IPS DF 4.7 (cell line): ENCODE measurements at regions not wholly inside any gene's neighbourhood (a gene's known extent, or its start where the extent isn't known, plus 50 kb on each side); places are given as distances from the start of the nearest gene placed in this dataset.
A peak's percentile ranks its signal among the peaks of the same experiment; 100 is the strongest.

Experiments
- DNase-seq: peaks from one replicate; pipeline ENCODE4 v3.0.0-alpha.2; 2013; ENCODE audit warnings: low spot score; ENCODE audit errors: extremely low read depth

DNA sequence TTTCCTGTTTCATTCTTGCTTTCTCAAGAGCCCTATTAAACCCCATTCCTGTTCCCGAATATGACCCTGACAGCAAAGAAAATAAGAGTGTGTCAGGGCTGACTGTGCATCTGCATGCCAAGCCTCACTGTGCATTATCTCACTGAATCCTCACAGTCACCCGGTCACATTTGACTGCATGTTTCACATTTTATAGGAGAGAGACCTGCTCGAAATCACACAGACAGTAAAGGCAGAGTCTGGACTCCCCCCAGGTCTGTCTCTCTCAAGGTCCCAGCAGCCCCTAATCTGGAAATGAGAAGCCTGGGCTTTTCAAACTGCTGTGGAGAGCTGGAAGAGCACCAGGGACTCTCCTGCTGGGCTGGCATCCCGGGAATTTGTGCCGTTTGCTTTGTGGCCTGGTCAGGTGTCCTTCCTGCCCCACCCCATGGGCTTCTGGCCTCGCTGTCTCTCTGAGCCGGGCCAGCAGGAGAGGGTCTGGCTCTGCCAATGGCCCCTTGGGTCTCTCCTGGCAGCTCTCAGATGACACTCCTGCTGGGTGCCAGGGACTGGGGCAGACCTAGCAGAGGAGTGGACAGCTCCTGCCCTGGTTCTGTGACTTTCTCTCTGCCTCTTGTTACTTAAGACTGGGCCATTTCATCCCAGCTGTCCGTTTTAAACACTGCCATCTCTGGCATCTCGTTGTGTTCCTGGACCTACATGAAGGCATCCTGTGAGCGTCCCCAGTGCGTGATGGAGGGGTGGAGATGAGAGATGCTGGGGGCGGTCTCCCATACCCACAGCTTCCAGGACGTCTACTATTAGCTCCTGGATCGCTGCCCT, 173.6 kb downstream of the ARHGAP12 start:
- peak; percentile 46 for DNase-seq

DNA sequence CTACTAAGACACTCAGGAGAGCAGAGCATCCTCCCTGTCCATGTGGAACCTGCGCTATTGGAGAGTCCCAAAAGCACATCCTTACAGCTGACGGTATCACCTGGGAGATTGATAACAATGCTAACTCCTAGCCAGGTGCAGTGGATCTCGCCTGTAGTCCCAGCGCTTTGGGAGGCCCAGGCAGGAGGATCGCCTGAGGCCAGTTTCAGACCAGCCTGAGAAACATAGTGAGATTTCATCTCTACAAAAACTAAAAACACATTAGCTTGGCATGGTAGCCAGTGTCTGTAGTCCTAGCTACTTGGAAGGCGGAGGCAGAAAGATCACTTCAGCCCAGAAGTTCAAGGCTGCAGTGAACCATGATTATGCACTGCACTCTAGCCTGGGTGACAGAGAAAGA, 174.9 kb downstream of the ARHGAP12 start:
- DNase-seq = no peak

DNA sequence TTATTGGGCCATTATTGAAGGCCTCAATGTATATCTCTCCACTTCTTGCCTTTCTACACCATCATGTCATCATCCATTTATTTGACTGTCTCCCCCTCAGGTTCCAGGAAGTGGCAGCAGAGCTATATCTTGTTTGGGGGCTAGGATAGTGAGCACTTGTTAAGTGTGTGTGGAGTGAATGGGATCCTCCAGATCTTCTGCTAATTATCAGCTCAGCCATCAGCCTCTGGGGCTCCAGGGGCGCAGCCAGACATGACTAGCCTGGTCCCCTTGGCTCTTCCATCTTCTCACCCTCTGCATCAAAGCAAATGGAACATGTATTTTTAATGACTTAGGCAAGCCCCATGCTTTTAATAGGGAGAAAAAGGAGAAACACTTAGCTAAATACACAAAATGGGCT, 176.5 kb downstream of the ARHGAP12 start:
- DNase-seq = no peak

DNA sequence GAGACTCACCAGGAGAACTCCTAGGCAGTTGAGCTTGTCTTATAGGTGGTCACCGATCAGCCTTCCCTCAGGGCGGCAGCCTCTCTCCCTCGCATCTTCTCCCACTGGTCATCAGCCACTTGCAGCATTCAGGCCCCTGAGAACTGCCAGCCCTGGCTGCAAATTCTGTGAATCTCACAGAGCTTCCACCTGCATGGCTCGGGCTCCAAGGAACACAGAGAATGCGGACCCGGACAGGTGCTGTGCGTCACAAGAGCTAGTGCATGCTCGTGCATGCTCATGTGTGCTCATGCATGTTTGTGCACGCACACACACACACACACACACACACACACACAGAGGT, 176.9 kb downstream of the ARHGAP12 start:
- no peak for DNase-seq

DNA sequence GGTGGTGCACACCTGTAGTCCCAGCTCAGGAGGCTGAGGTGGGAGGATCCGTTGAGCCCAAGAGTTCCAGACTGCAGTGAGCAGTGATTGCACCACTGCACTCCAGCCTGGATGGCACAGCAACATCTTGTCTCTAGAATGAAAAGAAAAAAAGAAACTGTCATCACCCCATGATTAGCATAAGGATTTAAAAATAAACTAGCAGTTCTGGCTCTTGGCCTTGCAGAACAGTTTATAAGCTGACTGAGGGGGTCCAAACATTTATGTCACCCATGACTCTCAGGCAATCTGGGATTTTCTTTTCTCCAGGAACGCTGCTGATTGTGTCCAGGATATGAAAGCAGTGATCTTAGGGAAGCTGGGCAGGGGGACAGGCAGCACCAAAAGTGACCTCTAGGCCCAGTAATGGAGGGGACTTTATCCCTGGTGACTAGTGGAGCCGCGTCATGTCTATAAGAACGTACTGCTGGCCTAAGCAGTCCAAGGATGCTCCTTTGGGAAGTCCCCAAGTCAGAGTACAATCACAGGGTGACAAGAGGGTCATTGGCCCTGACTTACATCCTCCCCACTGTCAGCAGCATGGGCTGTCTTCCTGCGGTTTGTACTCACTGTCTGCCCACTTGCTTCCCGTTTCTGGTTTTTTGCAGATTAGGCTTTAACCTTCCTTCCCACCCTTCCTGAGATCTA, 177.4 kb downstream of the ARHGAP12 start:
- no peak for DNase-seq

DNA sequence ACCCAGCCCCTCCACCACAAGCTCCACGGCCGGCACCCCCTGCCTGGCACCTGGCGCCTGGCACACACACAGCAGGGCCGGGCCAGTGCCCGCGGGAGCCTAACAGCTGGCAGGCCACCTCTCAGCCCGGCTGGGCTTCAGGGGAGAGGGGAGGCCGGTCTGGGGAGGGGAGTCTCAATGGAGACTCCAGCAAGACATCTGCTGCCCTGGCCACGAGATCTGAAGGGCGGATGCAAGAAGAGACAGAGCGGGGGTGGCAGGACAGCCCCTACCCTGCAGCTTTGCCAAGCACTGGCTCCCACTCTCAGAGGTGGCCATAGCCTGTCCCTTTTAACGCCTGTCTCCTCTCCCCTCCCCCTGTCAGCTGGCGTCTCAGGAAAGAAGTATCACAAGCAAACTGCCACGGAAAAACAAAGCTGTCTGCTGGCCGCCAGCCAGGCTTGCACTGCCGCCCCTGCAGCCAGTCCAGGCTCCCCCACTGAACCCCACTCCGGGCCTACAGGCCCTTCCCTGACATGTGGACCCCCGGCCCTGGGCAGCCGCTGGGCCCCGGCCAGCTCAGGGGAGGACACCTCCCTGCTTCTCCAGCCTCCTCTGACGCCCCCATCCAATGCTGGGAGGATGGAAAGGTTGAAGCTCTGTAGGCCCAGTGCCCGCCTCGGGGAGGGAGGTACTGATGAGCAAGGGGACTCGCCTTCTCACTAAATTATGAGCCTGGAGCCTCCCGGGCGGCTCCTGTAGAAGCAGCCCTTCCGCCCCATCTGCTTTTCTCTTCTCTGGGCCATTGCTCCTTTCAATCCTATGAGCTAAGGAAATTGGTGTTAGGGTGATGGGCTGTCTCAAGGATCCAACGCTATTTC, 178.4 kb downstream of the ARHGAP12 start:
- no peak for DNase-seq

DNA sequence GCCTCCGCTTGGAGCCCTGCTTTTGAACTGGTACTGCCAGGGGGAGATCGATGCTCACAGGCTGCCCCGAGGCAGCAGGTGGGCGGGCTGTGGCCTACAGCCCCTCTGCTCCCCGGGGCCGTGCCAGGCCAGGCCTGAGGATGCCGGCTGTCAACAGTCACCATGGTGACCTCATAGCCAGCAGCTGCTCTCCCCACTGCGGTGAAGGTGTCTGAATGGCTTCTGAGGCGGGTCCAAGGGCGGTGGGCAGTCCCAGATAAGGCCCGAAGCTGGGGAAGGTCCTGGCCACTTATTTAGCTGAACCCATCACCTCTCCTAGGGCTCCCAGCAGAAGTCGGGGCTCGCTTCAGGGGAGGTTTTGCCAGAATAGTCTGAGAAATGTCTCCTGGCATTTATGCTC, 179.3 kb downstream of the ARHGAP12 start:
- DNase-seq = no peak

DNA sequence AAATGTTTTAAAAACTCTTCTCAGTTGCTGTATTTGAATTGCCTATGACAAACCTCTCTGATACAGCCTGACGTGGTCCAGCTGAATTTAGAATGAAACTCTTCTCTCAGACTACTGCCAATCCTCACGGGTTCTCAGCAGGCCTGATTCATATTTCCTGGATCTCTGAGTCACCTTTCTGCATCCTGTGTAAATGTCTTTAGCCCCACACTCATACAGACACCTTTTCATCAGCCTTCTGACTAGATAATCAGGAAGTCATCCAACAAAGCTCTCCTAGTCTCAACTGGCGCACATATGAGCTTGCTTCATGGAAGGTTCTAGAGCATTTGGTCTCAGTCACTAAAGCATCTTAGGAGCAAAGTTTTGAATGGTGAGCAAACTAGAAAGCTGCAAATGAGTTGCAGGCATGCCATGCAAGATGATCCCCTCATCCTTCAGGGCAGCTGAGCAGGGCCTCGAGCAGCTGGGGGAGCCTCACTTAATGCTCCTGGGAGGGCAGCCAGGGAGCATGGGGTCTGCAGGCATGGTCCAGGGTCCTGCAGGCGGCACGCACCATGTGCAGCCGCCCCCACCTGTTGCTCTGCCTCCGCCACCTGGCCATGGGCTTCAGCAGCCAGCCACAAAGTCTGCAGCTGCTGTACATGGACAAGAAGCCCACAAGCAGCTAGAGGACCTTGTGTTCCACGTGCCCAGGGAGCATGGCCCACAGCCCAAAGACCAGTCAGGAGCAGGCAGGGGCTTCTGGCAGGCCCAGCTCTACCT, 182.8 kb downstream of the ARHGAP12 start:
- DNase-seq = no peak

DNA sequence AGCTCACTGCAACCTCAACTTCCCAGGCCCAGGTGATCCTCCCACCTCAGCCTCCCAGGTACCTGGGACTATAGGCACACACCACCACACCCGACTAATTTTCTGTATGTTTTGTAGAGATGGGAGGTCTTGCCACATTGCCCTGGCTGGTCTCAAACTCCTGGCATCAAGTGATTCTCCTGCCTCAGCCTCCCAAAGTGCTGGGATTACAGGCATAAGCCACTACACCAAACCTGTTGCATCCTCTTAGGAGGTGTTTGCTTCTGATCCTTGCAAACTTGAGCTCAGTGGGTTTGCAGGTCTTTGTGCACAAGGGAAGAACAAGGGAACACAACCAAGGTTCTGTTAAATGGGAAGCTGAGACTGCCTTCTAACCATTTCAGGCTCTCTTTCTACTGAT, 184.6 kb downstream of the ARHGAP12 start:
- DNase-seq = no peak

DNA sequence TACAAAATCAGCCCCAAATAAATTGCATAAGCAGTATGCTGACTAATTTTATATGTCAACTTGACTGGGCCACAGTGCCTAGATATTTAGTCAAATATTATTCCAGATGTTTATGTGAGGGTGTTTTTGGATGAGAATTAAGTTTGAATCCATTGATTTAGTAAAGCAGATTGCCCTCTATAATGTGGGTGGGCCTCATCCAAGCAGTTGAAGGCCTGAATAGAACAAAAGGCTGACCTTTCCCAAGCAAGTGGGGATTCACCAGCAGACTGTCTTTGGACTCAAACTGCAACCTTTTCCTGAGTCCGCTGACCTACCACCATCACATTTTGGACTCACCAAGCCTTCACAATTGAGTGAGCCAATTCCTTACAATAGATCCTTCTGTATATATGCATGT, 186.4 kb downstream of the ARHGAP12 start:
- DNase-seq = no peak

DNA sequence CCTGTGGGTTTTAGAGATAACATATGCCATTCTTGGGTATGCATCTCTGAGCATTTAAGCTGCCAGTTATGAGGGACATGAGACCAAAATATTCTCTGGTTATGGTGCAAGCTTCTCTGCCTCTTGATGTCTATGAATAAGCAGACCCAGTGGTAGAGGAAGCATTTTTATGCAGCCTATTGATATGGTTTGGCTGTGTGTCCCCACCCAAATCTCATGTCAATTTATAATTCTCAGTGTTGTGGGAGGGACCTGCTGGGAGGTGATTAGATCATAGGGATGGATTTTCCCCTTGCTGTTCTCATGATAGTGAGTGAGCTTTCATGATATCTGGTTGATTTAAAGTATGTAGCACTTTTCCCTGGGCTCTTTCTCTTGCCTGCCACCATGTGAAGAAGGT, 187.2 kb downstream of the ARHGAP12 start:
- DNase-seq = no peak

DNA sequence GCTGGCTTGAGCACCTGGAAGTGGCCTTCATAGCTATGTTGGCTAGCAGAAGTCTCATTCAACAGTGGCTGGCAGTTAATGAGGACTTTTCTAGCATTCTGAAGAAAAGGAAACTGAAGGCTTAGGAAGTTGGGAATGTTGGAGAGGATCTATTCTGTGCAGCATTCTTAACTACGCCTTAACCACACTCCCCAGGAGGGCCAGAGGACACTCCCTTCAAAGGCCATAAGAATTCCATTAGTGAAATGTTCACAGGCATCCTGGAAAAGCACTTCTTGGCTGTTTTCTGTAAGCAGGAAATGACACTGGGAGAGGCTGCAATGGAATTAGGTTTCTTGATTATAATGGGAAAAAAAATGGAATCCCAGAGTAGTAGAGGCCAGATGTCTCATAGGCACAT, 188.9 kb downstream of the ARHGAP12 start:
- DNase-seq = no peak

DNA sequence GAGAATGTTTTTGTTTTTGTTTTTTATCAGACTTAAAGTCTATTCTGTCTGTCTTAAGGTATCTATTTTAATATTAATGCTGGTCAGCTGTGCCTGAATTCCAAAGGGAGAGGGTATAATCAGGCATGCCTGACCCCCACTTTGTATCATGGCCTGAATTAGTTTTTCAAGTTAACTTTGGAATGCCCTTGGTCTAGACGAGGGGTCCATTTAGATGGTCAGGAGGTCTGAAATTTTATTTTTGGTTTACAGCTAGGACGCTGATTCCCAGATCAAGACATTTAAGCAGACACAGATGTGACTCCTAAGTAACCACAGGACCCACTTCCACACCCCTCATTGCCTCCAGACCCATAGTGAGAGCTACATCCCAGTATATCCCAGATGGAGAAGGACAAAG, 189.5 kb downstream of the ARHGAP12 start:
- no peak for DNase-seq

DNA sequence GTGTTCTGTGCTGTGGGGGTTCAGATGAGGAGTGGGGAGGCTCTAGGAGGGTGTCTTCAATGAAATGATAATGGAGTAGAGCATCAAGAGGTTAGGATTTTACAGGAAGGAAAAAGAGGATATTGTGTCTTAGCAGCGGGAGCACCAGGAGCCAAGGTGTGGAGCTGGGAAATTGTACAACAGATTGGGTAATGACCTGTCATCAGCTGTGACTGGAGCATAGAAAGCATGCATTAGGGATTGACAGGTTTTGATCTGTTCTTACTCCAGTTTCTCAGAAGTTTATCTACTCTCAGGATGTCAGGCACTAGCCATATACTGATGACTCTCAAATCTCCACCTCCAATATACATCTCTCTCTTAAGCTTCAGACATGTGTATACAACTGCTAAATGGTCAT, 196.9 kb downstream of the ARHGAP12 start:
- DNase-seq = no peak

DNA sequence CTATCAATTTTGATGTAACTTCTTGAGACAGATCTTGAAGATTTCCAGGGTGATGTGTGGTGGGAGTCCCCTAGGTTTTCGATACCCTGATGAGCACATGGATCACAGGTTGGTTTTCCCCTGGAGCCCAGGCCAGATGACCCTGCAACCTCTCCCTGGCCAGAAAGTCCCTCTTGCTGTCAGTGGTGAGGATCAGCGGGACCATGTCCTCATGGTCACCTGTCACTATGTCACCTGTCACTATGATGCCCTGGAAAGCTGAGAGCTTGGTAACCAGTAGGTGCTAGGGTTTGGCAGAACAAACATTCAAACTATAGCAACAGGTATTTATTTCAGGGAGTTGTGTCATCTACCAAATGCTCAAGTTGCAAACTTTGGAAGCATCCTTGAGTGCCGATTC, 197.9 kb downstream of the ARHGAP12 start:
- no peak for DNase-seq

DNA sequence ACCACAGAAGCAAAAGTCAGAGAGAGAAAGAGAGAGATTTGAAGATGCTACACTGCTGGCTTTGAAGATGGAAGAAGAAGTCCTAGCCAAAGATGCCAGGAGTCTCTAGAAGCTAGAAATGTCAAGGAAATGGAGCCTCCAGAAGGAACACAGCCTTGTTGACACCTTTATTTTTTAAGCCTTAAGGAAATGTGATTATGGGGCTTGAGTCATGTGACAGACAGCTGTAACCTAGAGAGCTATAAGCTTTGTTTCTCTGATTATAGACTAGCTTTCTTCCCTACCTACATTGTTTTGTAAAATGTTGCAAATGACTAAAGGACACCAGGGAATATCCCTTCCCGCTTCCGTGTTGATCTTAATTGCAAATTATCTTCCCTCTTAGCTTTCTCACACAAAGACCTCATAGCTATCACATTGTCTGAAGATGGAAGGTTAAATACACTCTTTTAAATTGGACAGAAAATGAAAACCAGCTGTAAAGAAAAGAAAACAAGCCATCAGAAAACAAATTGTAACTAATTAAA, 199.9 kb downstream of the ARHGAP12 start:
- no peak for DNase-seq

DNA sequence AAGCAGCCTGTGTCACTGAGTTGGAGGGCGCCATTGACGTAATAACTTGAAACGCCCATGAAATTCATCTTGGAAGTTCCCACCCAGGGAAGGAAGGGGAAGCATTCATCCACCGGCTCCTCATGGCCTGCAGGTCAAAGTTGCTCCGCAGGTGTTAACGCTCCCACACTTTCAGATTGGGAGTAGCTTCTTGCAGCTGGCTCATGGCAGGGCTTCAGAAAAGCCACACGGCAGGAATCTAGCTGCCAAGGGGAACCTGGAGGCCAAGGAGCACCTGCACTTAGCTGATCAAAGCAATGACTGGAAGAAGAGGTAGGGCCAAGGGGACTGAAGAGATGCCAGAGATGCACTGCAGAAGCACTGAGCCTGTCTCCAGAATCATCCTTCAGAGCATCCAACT, 203.2 kb downstream of the ARHGAP12 start:
- no peak for DNase-seq

DNA sequence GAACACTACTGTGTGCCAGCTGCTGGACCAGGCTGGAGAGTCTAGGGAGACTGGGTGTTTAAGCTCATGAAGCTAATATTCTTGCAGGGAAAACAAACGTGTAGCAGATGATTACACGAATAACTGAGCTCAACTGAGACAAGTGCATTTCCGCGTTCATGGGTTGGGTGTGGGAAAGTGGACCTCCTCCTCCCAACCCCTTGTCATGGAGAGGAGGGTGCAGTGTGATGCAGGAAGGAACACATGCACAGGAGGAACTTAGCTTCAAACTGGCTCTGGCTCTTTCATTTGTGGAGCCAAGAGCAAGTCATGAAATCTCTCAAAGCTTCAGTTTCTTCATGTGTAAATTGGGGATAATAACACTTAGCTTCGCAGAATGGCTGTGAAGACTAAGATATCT, 204.3 kb downstream of the ARHGAP12 start:
- no peak for DNase-seq

DNA sequence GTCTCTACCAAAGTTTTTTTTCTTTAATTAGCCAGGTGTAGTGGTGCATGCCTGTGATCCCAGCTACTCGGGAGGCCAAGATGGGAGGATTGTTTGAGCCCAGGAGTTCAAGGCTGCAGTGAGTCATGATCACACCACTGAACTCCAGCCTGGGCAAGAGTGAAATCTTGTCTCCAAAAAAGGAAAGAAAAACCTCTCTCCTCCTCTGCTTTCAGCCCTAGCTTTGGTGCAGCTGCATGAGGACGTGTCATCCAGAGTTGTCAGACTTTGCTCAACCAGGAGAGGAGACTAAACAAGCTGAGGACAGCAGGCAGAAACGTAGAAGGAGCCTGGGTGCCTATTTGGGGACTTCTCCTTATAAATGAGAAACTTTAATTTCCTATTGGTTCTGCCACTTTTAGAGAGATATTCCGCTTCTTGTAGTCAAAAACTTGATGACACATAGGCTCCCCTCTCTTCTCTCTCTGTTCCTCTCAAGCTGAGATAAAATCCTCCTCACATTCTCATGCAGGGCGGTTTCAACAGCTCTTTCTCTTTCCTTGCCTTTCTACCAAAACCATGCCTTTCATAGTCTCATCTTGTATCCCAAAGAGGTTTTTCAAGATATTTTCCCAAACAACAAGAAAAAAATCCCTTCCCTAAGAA, 205.4 kb downstream of the ARHGAP12 start:
- no peak for DNase-seq

DNA sequence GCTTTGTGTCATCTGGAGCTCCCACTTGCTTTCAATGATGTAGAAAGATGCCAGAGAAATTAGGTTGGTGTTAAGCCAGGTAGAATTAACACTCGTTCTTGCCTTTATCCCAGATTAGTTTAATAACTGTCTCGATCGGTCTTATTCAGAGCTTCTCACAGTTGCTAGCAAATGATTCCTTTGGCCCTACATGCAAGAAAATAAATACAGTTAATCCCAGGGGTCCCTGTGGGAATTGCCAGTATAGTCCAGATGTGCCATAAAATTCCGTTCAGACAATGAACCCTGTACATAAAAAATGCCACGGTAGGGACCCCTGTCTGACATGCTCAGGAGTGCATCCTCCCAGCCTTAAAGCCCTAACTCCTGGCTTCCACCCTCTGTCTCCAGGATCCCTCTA, 207.5 kb downstream of the ARHGAP12 start:
- DNase-seq = no peak

DNA sequence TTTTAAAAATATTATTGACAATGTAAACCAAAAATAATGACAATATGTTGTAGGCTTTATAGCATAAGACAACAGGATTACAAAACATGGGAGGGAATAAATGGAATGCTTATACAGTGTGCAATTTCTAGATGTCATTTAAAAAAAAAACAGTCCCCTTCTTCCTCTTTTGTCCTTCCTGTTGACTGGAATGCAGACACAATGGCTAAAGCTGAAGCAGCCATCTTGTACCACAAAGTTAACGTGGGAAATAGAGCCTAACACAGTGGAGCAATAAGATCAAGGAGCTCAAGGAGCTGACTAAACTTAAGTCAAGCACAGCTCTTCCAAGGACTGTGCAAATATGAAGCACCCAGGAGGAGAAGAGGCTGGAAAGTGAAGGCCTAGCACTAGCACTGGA, 208.1 kb downstream of the ARHGAP12 start:
- no peak for DNase-seq
